ENCODE measurements at regions not wholly inside any gene's neighbourhood (a gene's known extent, or its start where the extent isn't known, plus 50 kb on each side); places are given as distances from the start of the nearest gene placed in this dataset.

DNA sequence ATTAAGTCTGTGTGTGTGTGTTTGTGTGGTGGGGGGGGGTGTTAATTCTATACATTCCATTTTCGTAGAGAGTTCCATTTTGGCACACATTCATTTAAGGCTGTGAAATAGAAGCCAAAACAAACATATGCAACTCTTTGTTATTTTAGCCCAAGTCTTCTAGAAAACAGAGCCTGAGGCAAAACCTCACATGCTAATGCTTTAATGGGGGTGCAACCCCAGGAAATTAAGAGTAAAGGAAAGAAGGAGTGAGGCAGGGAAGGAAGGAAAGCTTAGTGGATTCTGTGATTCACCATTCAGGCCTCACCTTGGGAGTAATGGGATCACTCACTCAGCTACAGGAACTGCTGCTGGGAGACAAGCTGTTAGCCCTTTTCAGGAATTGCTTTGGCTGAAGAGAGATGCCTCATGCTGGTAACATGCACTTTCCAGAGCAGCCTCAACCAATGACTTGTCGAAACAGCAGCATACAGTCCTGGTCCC lies 73.0 kb upstream of the CTTNBP2 start:
- Histone ChIP-seq H3K14ac (replicated peaks; ENCODE audit: low read depth, low read length) (no peak overlapping the region), H3K4me2 (ENCODE audit: low read depth, low read length) (no peak overlapping the region), H2AK9ac (replicated peaks; ENCODE audit: low read depth, low read length, poor library complexity) (no peak overlapping the region), H2BK120ac (ENCODE audit: low read depth, low read length) (no peak overlapping the region), H2BK20ac (ENCODE audit: low read depth, low read length) (no peak overlapping the region), H3K27me3 (ENCODE audit: control insufficient read depth, insufficient read depth, low read length) (no peaks in the 10 kb centered on the region), H3K9me1 (ENCODE audit: insufficient read depth, low read length) (no peaks in the 10 kb centered on the region), H4K91ac (ENCODE audit: insufficient read depth, low read depth, low read length) (no peak overlapping the region), H3K27ac (ENCODE audit: insufficient read depth, low read length) (no peak overlapping the region), H3K9me3 (ENCODE audit: control insufficient read depth, insufficient read depth, low read length) (no peaks in the 10 kb centered on the region), H3K23ac (ENCODE audit: low read depth, low read length) (no peak overlapping the region), H4K8ac (ENCODE audit: low read depth in 2 of 2, low read length in 2 of 2) (no peak overlapping the region), H3K4me3 (ENCODE audit: insufficient read depth, low read depth, low read length) (no peak overlapping the region), H3K79me1 (ENCODE audit: low read depth in 1 of 2, low read length in 2 of 2) (no peaks in the 10 kb centered on the region), H3K9ac (ENCODE audit: low read depth, low read length) (no peak overlapping the region), H2AFZ (replicated peaks; ENCODE audit: low read length, poor library complexity) (no peak overlapping the region), H2AK5ac (ENCODE audit: low read depth, low read length) (no peak overlapping the region), H2BK15ac (ENCODE audit: low read depth, low read length) (no peak overlapping the region), H4K5ac (ENCODE audit: low read depth, low read length) (no peak overlapping the region), H3K4ac (ENCODE audit: low read depth, low read length) (no peak overlapping the region), H4K20me1 (ENCODE audit: insufficient read depth, low read length) (no peaks in the 10 kb centered on the region), H3K36me3 (ENCODE audit: control insufficient read depth, insufficient read depth, low read length) (no peaks in the 10 kb centered on the region), H3K18ac (ENCODE audit: low read depth, low read length) (no peak overlapping the region), H3K56ac (ENCODE audit: extremely low read depth, insufficient read depth, low read length) (no peak overlapping the region), H2BK5ac (ENCODE audit: low read depth, low read length, poor library complexity, severe bottlenecking) (no peak overlapping the region), H3K4me1 (ENCODE audit: control insufficient read depth, insufficient read depth, low read length) (no peaks in the 10 kb centered on the region)
- no TSS peak for BruUV-seq (replicated peaks)
- in situ Hi-C loops (cut with MboI; ENCODE audit: low sequenced_read_pairs) (no loop called here), intact Hi-C loops (cut with micrococcal nuclease) (no loop called here), dilution Hi-C loops (cut with HindIII; ENCODE audit: low sequenced_read_pairs, unreplicated experiment) (no loop called here)
- CTCF ChIA-PET, result no interaction called here
- DNase-seq (peak; percentile 16), ATAC-seq (ENCODE audit: low read depth) (peak; percentile 48)
- POLR2A ChIA-PET (ENCODE audit: unreplicated experiment), result no interaction called here
- WGBS, 2 experiments (ENCODE audit: extremely low coverage in 2 of 2, insufficient read length in 1 of 2), result 40% methylated on average over 1 of the region's 2 CpGs; no CpG with 5 or more reads in 1 of the 2 experiments
- TF ChIP-seq, protein P1, sequence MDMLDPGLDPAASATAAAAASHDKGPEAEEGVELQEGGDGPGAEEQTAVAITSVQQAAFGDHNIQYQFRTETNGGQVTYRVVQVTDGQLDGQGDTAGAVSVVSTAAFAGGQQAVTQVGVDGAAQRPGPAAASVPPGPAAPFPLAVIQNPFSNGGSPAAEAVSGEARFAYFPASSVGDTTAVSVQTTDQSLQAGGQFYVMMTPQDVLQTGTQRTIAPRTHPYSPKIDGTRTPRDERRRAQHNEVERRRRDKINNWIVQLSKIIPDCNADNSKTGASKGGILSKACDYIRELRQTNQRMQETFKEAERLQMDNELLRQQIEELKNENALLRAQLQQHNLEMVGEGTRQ (IDR thresholded peaks at IDR 0.05; ENCODE audit: low read depth, low read length), result no peak
- TF ChIP-seq RCOR1 (IDR thresholded peaks at IDR 0.05; ENCODE audit: insufficient replicate concordance, low read length), result no peak
- TF ChIP-seq, protein P2, sequence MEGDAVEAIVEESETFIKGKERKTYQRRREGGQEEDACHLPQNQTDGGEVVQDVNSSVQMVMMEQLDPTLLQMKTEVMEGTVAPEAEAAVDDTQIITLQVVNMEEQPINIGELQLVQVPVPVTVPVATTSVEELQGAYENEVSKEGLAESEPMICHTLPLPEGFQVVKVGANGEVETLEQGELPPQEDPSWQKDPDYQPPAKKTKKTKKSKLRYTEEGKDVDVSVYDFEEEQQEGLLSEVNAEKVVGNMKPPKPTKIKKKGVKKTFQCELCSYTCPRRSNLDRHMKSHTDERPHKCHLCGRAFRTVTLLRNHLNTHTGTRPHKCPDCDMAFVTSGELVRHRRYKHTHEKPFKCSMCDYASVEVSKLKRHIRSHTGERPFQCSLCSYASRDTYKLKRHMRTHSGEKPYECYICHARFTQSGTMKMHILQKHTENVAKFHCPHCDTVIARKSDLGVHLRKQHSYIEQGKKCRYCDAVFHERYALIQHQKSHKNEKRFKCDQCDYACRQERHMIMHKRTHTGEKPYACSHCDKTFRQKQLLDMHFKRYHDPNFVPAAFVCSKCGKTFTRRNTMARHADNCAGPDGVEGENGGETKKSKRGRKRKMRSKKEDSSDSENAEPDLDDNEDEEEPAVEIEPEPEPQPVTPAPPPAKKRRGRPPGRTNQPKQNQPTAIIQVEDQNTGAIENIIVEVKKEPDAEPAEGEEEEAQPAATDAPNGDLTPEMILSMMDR (conservative IDR thresholded peaks at IDR 0.05; ENCODE audit: low read depth, low read length), result no peak
- no peak for TF ChIP-seq MXI1 (IDR thresholded peaks at IDR 0.05; ENCODE audit: borderline replicate concordance, low read depth, low read length)
- TF ChIP-seq MAFK (IDR thresholded peaks at IDR 0.05; ENCODE audit: low read depth, low read length), result no peak
- TF ChIP-seq CEBPB (IDR thresholded peaks at IDR 0.05; ENCODE audit: low read depth, low read length), result no peak
- no peak for TF ChIP-seq BHLHE40 (IDR thresholded peaks at IDR 0.05; ENCODE audit: low read depth, low read length)
- TF ChIP-seq CHD1 (IDR thresholded peaks at IDR 0.05; ENCODE audit: low read depth, low read length), result no peak
- no peak for TF ChIP-seq FOS (IDR thresholded peaks at IDR 0.05; ENCODE audit: low read depth, low read length)
- TF ChIP-seq SMC3 (IDR thresholded peaks at IDR 0.05; ENCODE audit: low read depth, low read length), result no peak
- TF ChIP-seq, protein P3, sequence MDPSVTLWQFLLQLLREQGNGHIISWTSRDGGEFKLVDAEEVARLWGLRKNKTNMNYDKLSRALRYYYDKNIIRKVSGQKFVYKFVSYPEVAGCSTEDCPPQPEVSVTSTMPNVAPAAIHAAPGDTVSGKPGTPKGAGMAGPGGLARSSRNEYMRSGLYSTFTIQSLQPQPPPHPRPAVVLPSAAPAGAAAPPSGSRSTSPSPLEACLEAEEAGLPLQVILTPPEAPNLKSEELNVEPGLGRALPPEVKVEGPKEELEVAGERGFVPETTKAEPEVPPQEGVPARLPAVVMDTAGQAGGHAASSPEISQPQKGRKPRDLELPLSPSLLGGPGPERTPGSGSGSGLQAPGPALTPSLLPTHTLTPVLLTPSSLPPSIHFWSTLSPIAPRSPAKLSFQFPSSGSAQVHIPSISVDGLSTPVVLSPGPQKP (IDR thresholded peaks at IDR 0.05; ENCODE audit: borderline replicate concordance, low read depth, low read length), result no peak
- TF ChIP-seq POLR2A (IDR thresholded peaks at IDR 0.05; ENCODE audit: low read depth, low read length), result no peak
- TF ChIP-seq MAZ (IDR thresholded peaks at IDR 0.05; ENCODE audit: borderline replicate concordance, low read depth, low read length), result no peak
- TF ChIP-seq NFE2L2 (IDR thresholded peaks at IDR 0.05; ENCODE audit: low read depth, low read length), result no peak
- no peak for TF ChIP-seq RFX5 (IDR thresholded peaks at IDR 0.05; ENCODE audit: low read depth, low read length)
- no peak for TF ChIP-seq RAD21 (IDR thresholded peaks at IDR 0.05; ENCODE audit: low read length)

Measured in IMR-90 (cell line).